Activated T-helper 9 cell treated with anti-CD3 and anti-CD28 coated beads, Interleukin-2, amount 50 U/mL, for 16 hours (primary cell): ENCODE measurements at regions not wholly inside any gene's neighbourhood (a gene's known extent, or its start where the extent isn't known, plus 50 kb on each side); places are given as distances from the start of the nearest gene placed in this dataset.
"Not testable (repeated sequence)": the region's sequence is repeated elsewhere in the genome, so short reads cannot be mapped to it uniquely, and the experiment has no call there.

Experiments used
- DNase-seq: peaks from one replicate; pipeline ENCODE4 v3.0.0-alpha.2; 2020; ENCODE audit warnings: low read depth

- DNase-seq, result no peak
These were observed 75.2 kb upstream of the SSBP2 start for GRCh38 chr5:81826128-81826527.

- no peak for DNase-seq
These were observed 74.3 kb upstream of the SSBP2 start for GRCh38 chr5:81825237-81825636.

GRCh38 chr5:81823736-81824135 is 72.8 kb upstream of the SSBP2 start:
- DNase-seq, result not testable (repeated sequence)

- DNase-seq, result no peak
These were observed 70.0 kb upstream of the SSBP2 start for GRCh38 chr5:81820863-81821262.

- no peak for DNase-seq
These were observed 69.4 kb upstream of the SSBP2 start for GRCh38 chr5:81820318-81820636.

GRCh38 chr5:81819556-81820317 is 68.8 kb upstream of the SSBP2 start:
- no peak for DNase-seq

- DNase-seq, result no peak
These were observed 67.1 kb upstream of the SSBP2 start for GRCh38 chr5:81817980-81818379.

GRCh38 chr5:81817086-81817485 is 66.2 kb upstream of the SSBP2 start:
- DNase-seq, result no peak

- no peak for DNase-seq
These were observed 64.4 kb upstream of the SSBP2 start for GRCh38 chr5:81815321-81815720.

GRCh38 chr5:81808106-81808505 is 57.2 kb upstream of the SSBP2 start:
- no peak for DNase-seq

- DNase-seq, result no peak
These were observed 54.2 kb upstream of the SSBP2 start for GRCh38 chr5:81805086-81805485.

GRCh38 chr5:81803812-81804211 is 52.9 kb upstream of the SSBP2 start:
- no peak for DNase-seq

GRCh38 chr5:81802625-81803024 is 51.7 kb upstream of the SSBP2 start:
- DNase-seq, result no peak

- no peak for DNase-seq
These were observed 51.1 kb upstream of the SSBP2 start for GRCh38 chr5:81802020-81802419.

- DNase-seq, result no peak
These were observed 49.9 kb upstream of the SSBP2 start for GRCh38 chr5:81800797-81801196.
